ENCODE measurements at regions not wholly inside any gene's neighbourhood (a gene's known extent, or its start where the extent isn't known, plus 50 kb on each side); places are given as distances from the start of the nearest gene placed in this dataset.

- no peak for DNase-seq (ENCODE audit: low read depth)
- no peak overlapping the region for H3K4me3 ChIP-seq (replicated peaks; ENCODE audit: low read depth, low read length)
- TF ChIP-seq CTCF (IDR thresholded peaks at IDR 0.05; ENCODE audit: low read length, missing control alignments): no peak
Observed at GRCh38 chr10:88033793-88034192, 170.4 kb downstream of the PTEN start.

- no peak for DNase-seq (ENCODE audit: low read depth)
- TF ChIP-seq CTCF (IDR thresholded peaks at IDR 0.05; ENCODE audit: low read length, missing control alignments): no peak
- H3K4me3 ChIP-seq (replicated peaks; ENCODE audit: low read depth, low read length): no peak overlapping the region
Observed at GRCh38 chr10:88036126-88036525, 172.7 kb downstream of the PTEN start.

GRCh38 chr10:88037623-88038022 is 174.2 kb downstream of the PTEN start:
- H3K4me3 ChIP-seq (replicated peaks; ENCODE audit: low read depth, low read length): no peak overlapping the region
- TF ChIP-seq CTCF (IDR thresholded peaks at IDR 0.05; ENCODE audit: low read length, missing control alignments): no peak
- DNase-seq (ENCODE audit: low read depth): no peak

DNA sequence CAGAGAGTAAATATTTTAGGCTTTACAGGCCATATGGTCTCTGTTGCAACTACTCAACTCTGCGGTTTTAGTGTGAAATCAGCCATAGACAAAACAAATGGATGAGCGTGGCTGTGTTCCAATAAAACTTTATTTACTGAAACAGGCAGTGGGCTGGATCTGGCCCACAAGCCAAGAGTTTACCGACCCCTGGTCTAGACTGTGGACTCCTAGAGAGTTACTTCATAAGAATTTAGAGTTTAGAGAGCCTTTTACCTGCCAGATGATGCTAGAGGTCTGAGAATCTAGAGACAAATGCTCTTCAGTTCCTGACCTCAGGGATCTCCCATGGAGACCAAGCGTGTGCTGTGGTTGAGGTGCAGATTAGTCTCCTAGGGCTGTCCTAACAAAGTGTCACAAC is 174.8 kb downstream of the PTEN start:
- TF ChIP-seq CTCF (IDR thresholded peaks at IDR 0.05; ENCODE audit: low read length, missing control alignments): no peak
- peak; percentile 81 for DNase-seq (ENCODE audit: low read depth)
- H3K4me3 ChIP-seq (replicated peaks; ENCODE audit: low read depth, low read length): no peak overlapping the region

DNA sequence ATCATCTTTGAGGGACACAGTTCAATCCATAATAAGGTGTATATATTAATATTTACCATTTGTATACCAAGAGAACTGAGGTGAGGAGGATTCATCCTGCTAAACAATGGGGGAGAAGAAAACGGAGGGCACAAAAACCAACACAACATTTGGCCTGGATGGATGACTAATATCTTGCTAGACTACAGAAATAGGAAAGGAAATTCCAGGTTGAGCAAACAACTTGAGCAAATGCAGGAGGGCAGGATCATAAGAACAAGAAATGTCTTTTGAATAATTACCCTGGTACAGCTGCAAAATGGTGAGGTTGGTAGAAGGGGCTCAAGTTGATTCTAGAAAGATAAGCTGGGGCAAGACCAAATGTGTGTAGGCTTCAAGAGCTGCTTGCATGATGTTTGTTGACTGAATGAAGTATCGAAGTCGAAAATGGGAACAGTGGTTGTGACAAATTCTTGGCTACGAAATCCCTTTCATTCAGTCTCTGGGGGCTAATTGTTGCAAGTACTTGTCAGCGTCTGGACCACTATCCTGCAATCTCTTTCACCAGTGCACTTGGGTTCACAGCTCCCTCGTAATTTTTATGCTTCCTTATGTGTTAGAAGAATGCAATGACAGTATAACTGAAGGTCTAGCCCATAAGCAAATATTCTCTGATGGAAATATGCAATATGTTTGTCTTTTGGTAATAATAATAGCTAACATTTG is 176.2 kb downstream of the PTEN start:
- no peak for TF ChIP-seq CTCF (IDR thresholded peaks at IDR 0.05; ENCODE audit: low read length, missing control alignments)
- H3K4me3 ChIP-seq (replicated peaks; ENCODE audit: low read depth, low read length): no peak overlapping the region
- peak; percentile 71 for DNase-seq (ENCODE audit: low read depth)

- TF ChIP-seq CTCF (IDR thresholded peaks at IDR 0.05; ENCODE audit: low read length, missing control alignments): no peak
- no peak overlapping the region for H3K4me3 ChIP-seq (replicated peaks; ENCODE audit: low read depth, low read length)
- peak; percentile 34 for DNase-seq (ENCODE audit: low read depth)
Observed at GRCh38 chr10:88041243-88042159, 178.1 kb downstream of the PTEN start.

All from fibroblast of pulmonary artery (primary cell).